Left colon (tissue), 2 donors: ENCODE measurements at regions not wholly inside any gene's neighbourhood (a gene's known extent, or its start where the extent isn't known, plus 50 kb on each side); places are given as distances from the start of the nearest gene placed in this dataset.

Experiments
- ATAC-seq: fragments of 200-7000 bp; cut with Tn5 transposase; one replicate; pipeline ENCODE4 v1.9.1; 2020; ENCODE audit warnings: mild to moderate bottlenecking, moderate library complexity
- DNase-seq, 2 donors: peaks; one replicate each; pipeline ENCODE4 v3.0.0-alpha.2; 2020
- intact Hi-C, 2 donors: fragments of 100-400 bp; cut with DNase I in 1 of 2; cut with micrococcal nuclease in 1 of 2; formaldehyde crosslinking; loops; one replicate each; pipeline versions ENCODE4 v1.11.2 to v1.14.0; 2022; cut with DNase I, micrococcal nuclease
- donor health status: DM: no; HTN: no; CAD: no.
- donor health status: DM: yes; HTN: yes; CAD: no.

DNA sequence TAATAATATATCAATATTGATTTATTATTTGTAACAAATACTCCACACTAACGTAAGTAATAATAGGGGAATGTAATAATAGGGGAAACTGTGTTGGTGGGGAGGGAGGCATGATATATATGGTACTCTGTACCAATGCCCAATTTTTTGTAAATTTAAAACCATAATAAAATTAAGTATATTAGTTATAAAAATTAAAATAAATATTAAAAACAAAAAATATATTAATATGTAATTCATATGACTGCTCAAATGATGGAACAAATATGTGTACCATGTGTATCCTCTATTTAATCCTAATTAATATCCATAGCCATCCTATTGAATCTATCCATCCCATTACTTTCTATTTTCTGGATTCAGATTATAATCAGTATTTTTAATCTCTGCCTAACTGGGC, 578.0 kb downstream of the KCNA4 start:
- DNase-seq (no peak), ATAC-seq (no peak)
- intact Hi-C loops, result no loop called here

DNA sequence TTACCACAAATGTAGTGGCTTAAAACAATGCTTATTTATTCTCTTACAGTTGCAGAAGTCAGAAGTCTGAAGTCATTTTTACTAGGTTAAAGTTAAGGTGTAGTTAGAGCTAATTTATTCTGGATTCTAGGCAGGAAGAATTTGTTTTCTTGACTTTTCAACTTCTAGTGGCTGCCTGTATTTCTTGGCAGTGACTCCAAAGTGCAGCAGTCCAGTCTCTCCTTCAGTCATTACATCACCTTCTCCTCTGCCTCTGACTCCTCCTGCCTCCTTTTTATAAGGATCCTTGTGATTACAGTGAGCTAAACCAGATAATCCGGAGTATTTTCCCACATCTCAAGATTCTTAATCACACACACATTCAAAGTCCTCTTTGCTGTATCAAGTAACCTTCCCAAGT, 581.4 kb downstream of the KCNA4 start:
- ATAC-seq (no peak), DNase-seq (no peak)
- intact Hi-C loops, result no loop called here

DNA sequence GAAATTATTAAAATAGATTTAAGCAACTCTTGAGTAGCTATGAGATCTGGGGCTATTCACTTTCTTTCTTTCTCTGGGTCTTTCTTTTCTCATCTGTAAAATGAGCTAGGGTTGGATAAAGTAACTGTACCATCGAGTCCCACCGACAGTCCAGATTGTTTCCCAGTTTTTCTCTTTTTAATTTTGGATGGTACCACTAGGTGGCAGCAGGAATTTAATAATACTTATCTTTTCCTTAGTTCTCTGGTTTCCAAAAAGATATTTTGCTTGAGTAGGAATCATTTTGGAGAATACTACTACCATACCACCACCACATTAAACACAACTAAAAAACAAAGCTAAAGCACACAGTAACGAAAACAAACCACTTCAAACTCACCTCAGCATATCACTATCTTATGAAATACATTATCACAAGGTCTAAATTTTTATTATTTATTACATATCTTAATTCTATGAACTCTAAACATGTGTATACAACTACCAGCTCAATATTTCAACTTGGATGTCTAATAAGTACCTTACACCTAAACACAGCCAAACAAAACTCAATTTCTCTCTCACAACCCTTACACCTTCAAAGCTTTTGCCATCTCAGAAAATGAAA, 584.0 kb downstream of the KCNA4 start:
- ATAC-seq (no peak), DNase-seq (no peak)
- intact Hi-C loops, result no loop called here

DNA sequence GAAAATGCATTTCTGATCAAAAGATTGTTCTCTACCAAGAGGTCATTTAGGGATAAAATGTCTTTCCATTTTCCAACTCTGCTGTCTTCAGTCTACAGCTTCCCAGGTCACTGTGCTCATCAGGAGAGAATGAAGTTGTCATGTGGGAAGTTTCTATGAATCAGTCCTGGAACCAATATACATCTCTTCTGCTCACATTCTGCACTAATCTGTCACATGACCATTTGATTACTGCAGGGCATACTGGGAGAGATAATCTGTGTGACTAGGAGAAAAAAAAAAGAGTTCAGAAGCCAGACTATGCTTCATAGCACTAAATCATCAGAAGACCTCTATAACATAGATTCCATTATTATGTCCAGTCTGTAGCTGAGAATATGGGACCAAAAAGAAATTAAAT, 611.5 kb downstream of the KCNA4 start:
- ATAC-seq (no peak), DNase-seq (no peak)

DNA sequence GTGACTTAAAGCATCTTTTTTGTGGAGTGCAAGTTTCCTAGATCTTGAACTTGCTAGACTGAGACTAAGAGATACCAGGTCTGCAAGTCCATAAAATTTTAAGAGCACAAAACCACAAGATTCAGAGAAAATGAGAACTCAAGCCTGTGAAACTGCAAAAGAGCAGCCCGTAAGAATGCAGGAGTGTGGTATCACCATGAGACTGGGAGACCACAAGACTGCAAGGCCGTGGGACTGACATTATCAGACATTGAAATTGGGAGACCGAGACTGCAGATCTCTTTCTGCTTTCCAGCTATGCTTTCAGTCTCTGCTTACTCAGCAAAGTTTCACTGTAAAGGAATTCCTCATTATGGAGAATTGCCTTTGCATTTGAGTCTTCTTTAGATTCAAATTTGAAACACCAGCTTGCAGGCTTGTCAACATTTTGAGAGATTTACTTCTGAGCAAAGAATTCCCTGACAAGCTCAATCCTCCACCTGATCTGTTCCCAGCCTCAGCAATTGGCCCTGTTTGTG, 621.2 kb downstream of the KCNA4 start:
- ATAC-seq (no peak), DNase-seq (no peak)
- intact Hi-C loops, result no loop called here

More for the DNA sequence above, 611.5 kb downstream of the KCNA4 start:
- intact Hi-C loops, result no loop called here

DNA sequence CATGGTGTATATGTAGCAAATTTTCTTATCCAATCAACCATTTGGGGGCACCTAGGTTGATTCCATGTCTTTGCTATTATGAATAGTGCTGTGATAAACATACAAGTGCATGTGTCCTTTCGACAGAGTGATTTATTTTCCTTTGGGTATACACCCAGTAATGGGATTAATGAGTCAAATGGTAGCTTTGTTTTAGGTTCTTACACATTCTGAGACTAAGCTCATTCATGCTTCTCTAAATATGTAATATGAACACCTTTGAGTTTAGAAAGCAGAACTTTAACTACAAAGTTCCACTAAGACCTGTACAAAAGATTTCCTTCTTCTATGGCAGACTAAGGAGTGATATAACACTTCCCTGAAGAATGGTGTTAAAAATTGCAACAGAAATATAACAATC, 627.0 kb downstream of the KCNA4 start:
- intact Hi-C loops, result no loop called here
- ATAC-seq, result no peak
- DNase-seq, result no peak

DNA sequence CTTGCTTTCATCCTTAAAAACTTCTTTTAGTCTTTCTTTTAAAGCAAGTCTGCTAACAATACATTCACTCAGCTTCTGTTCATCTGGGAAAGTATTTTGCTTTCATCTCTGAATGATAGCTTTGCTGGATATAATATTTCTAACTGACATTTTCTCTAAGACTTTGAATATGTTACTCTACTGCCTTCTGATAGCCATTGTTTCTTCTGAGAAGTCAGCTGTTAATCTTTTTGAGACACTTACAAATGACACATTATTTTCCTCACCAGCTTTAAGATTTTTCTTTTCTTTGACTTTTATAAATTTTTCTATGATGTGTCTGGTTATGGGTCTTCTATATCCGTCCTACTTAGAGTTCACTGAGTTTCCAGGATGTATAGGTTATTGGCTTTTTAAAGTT, 643.1 kb downstream of the KCNA4 start:
- intact Hi-C loops, result no loop called here
- DNase-seq (no peak), ATAC-seq (no peak)

DNA sequence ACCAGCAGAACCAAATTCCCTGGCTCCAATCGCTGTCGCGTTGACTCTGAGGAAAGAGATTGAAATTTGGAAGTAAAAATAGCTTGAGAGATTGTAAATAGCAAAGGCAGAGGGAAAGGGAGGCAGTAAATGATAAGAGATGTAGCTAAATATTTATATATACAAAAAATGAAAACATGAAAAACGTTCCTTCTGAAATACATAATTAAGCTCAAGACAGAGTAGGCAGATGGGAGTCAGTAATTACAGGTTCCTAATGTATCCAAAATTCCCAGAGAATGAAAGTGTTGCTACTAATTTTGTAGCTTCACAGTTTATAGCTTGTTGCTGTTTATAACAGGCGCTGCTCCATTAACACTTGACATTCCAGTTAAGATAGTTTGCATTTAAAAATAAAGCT, 648.7 kb downstream of the KCNA4 start:
- no peak for ATAC-seq
- no peak for DNase-seq
- intact Hi-C loops, result no loop called here

DNA sequence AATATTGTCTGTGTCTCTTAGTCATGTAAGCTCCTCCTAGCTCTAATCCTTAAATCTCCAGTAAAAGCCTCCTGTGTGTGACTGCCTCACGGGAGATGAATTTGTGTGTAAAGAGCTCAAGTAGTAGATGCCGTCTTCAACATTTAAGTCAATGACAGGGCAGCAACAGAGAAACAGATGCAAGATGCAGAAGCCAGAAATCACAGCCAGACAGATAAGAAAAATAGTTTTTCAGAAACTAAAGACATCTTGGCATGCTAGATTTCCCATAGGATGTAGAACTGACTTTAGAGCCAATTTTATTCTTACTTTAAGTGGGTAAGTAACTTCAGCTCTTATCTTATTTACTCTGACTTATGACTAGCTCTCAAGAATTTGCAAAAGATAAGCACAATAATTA, 652.8 kb downstream of the KCNA4 start:
- intact Hi-C loops, result no loop called here
- DNase-seq (no peak), ATAC-seq (no peak)

DNA sequence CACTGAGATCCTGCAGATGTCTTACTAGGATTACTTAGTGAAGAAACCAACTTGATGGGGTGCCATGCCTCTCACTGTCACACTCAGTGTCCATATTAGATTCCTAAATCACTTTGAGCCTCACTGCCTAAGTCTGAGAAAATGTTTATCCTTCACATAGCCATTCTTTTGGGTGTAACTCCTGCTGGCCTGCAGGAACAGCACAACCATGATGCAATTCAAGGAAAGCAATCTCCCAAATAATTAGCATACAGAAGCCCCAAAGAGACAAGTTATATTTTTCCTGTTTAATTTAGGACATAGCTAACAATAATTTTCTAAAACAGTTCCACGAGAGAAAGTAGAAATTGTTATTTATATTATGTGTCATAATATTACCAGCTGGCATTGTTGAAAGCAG, 655.5 kb downstream of the KCNA4 start:
- ATAC-seq, result no peak
- intact Hi-C loops, result no loop called here
- no peak for DNase-seq

DNA sequence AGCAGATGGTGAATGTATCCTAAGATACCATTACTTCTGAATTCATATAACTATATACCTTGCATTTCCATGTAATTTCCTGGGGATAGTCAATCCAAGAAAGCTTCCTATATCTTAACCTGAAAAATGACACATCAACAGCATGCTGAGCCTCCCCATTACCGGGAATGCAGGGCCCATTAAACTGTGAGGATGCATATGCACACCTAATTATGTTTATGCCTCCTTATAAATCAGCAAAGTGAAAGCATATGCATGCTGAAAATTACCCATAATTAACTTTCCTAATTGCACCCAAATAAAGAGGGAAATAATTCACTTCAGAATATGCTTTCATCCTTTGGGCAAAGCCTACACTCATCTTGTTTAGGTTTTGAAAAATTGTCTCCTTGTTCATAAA, 663.0 kb downstream of the KCNA4 start:
- DNase-seq (no peak), ATAC-seq (no peak)
- intact Hi-C loops, result no loop called here

DNA sequence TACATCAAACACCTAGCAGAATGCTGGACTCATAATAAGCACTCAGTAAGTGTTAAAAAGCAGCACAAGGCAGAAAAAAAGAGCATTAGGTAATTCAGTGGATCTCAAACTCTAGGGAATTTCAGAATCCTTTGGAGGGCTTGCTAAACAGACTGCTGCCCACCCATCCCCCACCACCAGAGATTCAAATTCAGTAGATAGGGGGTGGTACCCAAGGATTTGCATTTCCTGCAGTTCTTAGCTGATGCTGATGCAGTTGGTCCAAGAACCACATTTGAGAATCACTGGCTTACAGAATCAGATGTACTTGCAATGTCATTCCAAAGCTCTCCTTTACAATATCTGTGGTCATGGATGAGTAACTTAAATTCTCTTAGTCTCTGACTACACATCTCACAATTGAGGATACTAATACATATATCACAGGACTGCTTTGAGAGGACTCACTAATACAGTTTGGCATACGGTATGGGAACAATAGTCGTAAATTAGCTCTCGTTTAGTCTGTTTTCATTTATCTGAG, 664.5 kb downstream of the KCNA4 start:
- intact Hi-C loops, result no loop called here
- DNase-seq (no peak), ATAC-seq (no peak)

DNA sequence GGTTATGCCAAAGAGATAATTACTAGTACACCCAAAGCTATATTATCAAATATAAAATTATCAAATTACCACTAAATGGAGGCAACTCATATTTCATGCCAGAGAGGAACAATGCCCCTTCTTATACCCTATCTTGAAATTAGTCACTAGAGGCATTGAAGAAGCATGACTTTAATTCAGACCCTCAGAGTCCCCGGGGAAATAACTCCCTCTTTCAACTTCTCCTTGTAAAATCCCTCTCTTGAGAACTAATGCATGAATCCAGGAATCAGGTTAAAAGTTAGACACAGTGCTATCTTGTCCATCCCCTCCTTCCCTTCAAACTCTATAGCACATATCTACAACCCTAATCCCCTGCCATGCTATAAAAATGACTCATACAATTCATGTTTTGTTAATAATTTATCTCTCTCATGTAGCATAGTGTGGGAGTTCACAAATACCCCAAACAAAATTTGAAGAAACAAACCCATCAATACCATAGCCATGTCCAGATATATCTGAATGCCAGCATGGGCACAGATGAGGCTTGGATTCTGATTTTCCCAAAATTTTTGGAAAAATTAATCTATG, 665.4 kb downstream of the KCNA4 start:
- DNase-seq (no peak), ATAC-seq (no peak)
- intact Hi-C loops, result no loop called here

DNA sequence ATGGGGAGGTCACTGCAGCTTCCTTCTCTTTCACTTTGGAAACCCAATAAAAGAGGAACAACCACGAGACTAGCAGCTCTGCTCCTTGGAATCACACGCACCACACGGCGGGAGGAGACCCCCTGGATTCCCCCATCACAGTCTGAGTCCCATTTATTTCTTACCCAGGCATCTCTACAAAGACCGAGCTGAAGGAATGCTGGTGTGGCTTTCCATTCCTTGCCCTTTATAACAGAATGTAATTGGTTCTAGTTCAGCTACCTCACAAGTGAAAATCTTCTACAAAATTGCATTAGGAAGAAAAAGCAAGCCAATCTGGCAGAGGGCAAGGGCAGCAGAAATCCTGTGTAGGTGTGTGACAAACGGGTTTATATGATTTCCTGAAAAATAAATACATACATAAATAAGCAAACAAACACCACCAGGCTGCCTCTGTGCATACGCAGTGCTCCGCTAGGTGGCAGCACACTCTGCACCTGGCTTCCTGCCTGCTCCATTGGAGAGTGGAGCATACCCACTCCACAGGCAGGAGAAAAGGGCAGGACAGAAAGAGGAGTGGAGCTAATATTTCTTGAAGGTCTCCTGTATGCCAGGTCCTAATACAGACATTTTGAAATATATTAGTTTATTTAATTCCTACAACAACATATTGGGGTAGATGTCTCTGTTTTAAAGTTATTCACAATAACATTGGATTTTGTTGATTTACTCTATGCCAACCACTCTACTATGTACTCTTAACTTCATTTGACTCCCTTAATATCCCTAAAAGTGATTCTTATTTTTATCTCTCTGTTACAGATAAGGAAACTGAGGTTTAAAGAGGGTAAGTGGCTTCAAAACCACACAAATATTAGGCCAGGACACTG, 673.1 kb downstream of the KCNA4 start:
- peak; percentile 75 for ATAC-seq

DNA sequence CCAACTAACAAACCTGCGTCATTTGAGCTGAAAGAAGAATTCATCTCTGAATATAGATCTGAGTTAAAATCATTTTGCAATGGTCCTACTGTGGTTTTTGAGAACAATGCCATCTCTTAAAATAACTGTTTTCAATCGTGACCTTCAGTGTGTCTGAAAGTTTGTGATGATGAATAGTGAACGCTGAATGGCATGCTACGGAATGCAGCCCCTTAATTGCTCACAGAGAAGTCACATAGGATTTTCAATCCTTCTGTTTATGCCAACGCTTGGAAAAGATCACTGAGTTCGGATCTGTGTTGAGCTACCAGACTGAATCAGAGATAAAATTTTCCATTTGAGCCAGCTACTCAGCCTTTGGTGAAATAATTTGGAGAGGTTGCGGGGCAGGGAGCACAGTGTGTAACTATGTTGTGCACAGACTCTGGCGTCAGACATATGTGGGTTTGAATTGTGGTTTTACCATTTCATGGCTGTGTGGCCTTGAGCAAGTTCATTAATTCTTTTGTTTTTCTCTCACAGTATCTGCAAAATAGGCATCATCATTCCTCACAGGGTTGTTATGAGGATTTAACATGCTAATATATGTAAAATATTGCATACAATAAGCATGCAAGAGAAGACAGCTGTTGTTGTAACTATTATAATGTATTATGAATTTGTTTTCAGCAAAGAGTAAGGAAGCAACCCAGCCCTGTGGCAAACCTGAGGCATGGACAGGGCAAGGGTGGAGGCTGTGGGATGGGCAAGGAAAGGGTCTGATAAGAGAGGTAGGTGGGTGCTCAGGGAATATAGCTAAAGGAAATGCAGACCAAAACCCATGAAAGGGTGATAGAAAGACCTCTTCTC, 679.9 kb downstream of the KCNA4 start:
- DNase-seq, result no peak
- intact Hi-C loops, result loop anchor here in 1 of 2 donors (10.0 kb wide), 1 partner anchor 1642 kb away; no protein-coding TSS in a partner anchor
- ATAC-seq, result no peak

More for the DNA sequence above, 673.1 kb downstream of the KCNA4 start:
- intact Hi-C loops, result no loop called here
- peak; percentile 23 to 57 for DNase-seq

DNA sequence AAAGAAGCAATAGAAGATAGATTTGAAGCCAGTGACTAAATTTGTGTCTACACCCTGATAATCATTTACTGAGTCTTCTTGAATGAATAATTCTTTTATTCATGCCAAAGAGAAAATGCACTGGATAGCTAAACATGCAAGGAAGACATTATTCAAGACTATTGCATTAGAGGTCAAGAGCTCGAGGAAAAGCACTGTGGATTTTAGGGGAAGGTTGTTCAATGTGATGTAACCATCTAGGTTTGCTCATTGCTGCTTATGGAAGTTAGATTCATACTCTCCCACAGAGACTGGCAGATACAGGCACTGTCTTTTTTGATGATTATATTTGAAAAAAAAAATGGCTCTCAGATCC, 682.1 kb downstream of the KCNA4 start:
- ATAC-seq (no peak), DNase-seq (no peak)
- intact Hi-C loops, result loop anchor here in 1 of 2 donors (10.0 kb wide), 1 partner anchor 1640 kb away; no protein-coding TSS in a partner anchor

DNA sequence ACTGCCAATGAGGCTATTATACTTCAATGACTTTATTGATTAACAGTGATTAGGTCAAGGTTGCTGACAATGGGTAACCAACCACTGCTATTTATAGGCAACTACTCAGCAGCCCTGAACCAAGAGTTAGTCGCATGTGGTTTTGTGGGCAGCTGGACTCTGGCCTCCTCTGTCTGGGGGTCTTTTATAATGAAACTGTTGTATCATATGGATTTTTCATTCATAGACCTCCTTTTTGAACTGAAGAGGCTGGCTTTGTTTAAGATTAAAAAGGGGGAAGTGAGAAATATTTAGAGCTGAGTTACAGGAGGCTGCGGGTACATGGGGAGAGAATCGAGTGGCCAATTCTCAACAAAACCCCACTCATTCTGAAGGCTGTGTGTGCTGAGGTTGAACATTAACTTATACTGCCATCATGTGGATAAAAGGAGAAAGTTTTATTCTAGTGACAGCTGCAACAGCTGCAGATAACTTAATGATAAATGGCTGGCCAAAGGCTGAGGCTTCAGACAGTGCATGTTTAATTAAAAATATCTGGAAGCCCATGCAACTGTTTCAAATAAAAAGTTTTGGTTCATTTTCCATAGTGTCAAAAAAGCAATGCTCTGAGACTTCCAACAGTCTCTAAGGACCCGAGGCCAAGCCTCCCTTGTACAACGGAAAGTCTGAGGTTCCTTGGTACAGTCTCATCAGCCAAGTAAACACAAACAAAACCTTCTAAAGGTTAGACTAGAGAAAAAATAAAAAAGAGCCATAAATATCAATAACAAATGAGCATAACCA, 682.6 kb downstream of the KCNA4 start:
- no peak for DNase-seq
- ATAC-seq, result peak; percentile 64
- intact Hi-C loops, result loop anchor here in 1 of 2 donors (10.0 kb wide), 1 partner anchor 1639 kb away; no protein-coding TSS in a partner anchor

DNA sequence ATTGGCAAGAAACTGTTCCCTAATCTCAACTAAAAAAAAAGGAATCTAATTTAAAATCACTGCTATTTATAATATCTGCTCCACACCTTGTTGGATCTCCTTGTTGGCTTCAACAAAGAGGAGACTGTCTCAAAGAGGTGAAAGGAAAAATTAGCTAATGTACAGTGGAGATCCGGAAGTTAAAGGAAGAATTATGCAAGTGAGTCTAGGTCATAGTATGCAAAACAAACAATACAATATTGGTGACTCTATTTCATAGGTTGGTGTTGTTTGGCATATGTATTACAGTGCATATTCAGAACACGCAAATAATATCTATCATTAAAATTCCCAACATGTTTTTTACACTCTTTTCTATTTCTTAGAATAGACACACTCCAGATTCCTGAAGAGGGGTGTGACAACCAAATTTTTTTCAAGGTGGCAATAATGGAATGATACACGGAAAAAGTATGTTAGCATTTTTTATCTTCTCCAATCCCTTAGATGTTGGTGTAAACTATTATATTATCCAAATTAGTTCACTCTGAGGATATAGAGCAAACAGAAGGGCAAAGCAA, 685.3 kb downstream of the KCNA4 start:
- intact Hi-C loops, result loop anchor here in 1 of 2 donors (10.0 kb wide), 1 partner anchor 1637 kb away; no protein-coding TSS in a partner anchor
- DNase-seq, result no peak
- ATAC-seq, result no peak
